Trophoblast cell (in vitro differentiated cells and primary cell): ENCODE measurements at regions not wholly inside any gene's neighbourhood (a gene's known extent, or its start where the extent isn't known, plus 50 kb on each side); places are given as distances from the start of the nearest gene placed in this dataset.

Experiments used
- DNase-seq, 2 donors: peaks; one replicate each; pipeline ENCODE4 v3.0.0-alpha.2; 2016
- H2AFZ ChIP-seq: 2 replicates; pipeline ENCODE4 v1.6.1; 2013; ENCODE audit warnings: low read length, moderate library complexity, mild to moderate bottlenecking; ENCODE audit not compliant: insufficient read depth, poor library complexity
- H2AK5ac ChIP-seq: 2 replicates; pipeline ENCODE4 v1.6.1; 2013; ENCODE audit warnings: mild to moderate bottlenecking, low read length
- H2BK120ac ChIP-seq: 2 replicates; pipeline ENCODE4 v1.6.1; 2013; ENCODE audit warnings: low read length, mild to moderate bottlenecking, moderate library complexity; ENCODE audit not compliant: insufficient read depth, poor library complexity
- H2BK12ac ChIP-seq: 2 replicates; pipeline ENCODE4 v1.6.1; 2013; ENCODE audit warnings: mild to moderate bottlenecking, low read length, moderate library complexity
- H2BK5ac ChIP-seq: 2 replicates; pipeline ENCODE4 v1.6.1; 2013; ENCODE audit warnings: low read length, low read depth, moderate library complexity, mild to moderate bottlenecking; ENCODE audit not compliant: poor library complexity
- H3K14ac ChIP-seq: 2 replicates; pipeline ENCODE4 v1.6.1; 2013; ENCODE audit warnings: mild to moderate bottlenecking, low read length
- H3K18ac ChIP-seq: 2 replicates; pipeline ENCODE4 v1.6.1; 2013; ENCODE audit warnings: mild to moderate bottlenecking, low read length
- H3K23ac ChIP-seq: 2 replicates; pipeline ENCODE4 v1.6.1; 2013; ENCODE audit warnings: low read length
- H3K27ac ChIP-seq: 2 replicates; pipeline ENCODE4 v1.5.1; 2013; ENCODE audit warnings: low read depth, mild to moderate bottlenecking, inconsistent platforms, low read length, moderate library complexity
- H3K27me3 ChIP-seq: 2 replicates; pipeline ENCODE4 v1.6.1; 2013; ENCODE audit warnings: inconsistent platforms, mild to moderate bottlenecking, low read length, moderate library complexity; ENCODE audit not compliant: insufficient read depth
- H3K36me3 ChIP-seq, 2 experiments: 1 replicate in 1 of 2; 2 replicates in 1 of 2; pipeline ENCODE4 v1.6.1; 2013; ENCODE audit warnings: low read length in 2 of 2, mild to moderate bottlenecking in 2 of 2, moderate library complexity in 1 of 2; ENCODE audit not compliant: insufficient read depth in 2 of 2, control insufficient read depth in 1 of 2
- H3K4ac ChIP-seq: 2 replicates; pipeline ENCODE4 v1.6.1; 2013; ENCODE audit warnings: low read depth, mild to moderate bottlenecking, low read length, moderate library complexity
- H3K4me1 ChIP-seq, 2 experiments: 1 replicate in 1 of 2; 2 replicates in 1 of 2; pipeline ENCODE4 v1.6.1; 2013; ENCODE audit warnings: low read length in 2 of 2, mild to moderate bottlenecking in 2 of 2, moderate library complexity in 1 of 2; ENCODE audit not compliant: insufficient read depth in 2 of 2, control insufficient read depth in 1 of 2
- H3K4me2 ChIP-seq: 2 replicates; pipeline ENCODE4 v1.6.1; 2013; ENCODE audit warnings: inconsistent platforms, mild to moderate bottlenecking, low read length, moderate library complexity
- H3K4me3 ChIP-seq: 2 replicates; pipeline ENCODE4 v1.5.1; 2013; ENCODE audit warnings: mild to moderate bottlenecking, low read depth, low read length, inconsistent platforms
- H3K79me1 ChIP-seq: one replicate; pipeline ENCODE4 v1.6.1; 2013; ENCODE audit warnings: low read length
- H3K79me2 ChIP-seq: 2 replicates; pipeline ENCODE4 v1.6.1; 2013; ENCODE audit warnings: low read length, mild to moderate bottlenecking; ENCODE audit not compliant: control insufficient read depth, insufficient read depth, poor library complexity
- H3K9ac ChIP-seq: 2 replicates; pipeline ENCODE4 v1.6.1; 2013; ENCODE audit warnings: mild to moderate bottlenecking, low read length
- H3K9me3 ChIP-seq: 2 replicates; pipeline ENCODE4 v1.6.1; 2013; ENCODE audit warnings: low read depth, mild to moderate bottlenecking, control low read depth, inconsistent platforms, low read length; ENCODE audit not compliant: insufficient read depth
- H4K12ac ChIP-seq: 2 replicates; pipeline ENCODE4 v1.6.1; 2013; ENCODE audit warnings: low read depth, mild to moderate bottlenecking, low read length, moderate library complexity
- H4K8ac ChIP-seq: 2 replicates; pipeline ENCODE4 v1.6.1; 2013; ENCODE audit warnings: low read depth, mild to moderate bottlenecking, low read length, moderate library complexity
- H4K91ac ChIP-seq: one replicate; pipeline ENCODE4 v1.6.1; 2013; ENCODE audit warnings: low read depth, mild to moderate bottlenecking, low read length, moderate library complexity
- WGBS: extraction: QIAGEN DNeasy Blood & Tissue Kit; methylation state at CpG from one replicate; pipeline ENCODE4 v1.1.7; 2013; ENCODE audit warnings: missing lambda C conversion rate; ENCODE audit not compliant: insufficient read length, insufficient coverage; ENCODE audit errors: extremely low coverage; 5-methylcytosine and 5-hydroxymethylcytosine counted together

DNA sequence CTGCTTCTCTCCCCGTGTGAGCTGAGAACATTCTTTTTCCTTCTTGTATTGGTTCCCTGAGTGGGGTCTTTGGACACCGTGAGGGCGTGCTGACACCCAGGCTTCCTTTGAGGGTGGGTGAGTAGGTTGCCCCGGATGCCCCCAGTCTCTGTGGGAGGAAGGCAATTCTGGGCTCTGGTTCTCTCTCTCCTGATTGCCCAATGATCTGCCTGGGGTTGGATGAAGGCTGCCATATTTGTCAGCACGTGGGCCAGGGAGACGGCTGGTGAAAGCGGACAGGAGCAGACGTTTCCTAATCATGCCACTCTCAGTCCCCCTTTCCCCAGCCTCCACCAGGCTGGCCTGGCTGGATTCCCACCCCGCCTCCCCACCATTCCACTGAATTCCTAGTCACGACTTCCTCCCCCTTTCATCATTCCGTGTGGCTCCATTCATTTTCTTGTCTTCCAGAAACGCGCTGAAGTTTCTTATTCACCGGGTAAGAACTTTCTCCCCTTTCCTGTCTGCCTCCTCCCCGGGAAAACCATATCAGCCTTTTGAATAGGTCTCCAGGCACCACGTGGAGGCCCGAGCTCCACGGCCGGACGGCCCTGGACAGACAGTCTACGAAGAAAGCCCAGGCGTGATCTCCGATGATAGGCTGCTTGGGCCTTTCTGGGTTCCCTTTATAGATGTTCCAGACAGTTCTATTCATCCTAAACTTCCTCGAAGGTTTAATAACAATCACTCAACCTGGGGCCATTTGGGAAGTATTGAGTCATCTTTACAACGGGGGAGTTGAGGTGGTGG is 98.7 kb upstream of the NPTX2 start:
- Histone ChIP-seq H2AFZ (no peak overlapping the region), H3K36me3 (no peaks in the 10 kb centered on the region), H3K27ac (no peak overlapping the region), H3K18ac (no peak overlapping the region), H3K9me3 (peaks cover 13% of the 10 kb centered on the region), H3K4me1 (no peaks in the 10 kb centered on the region), H3K14ac (no peak overlapping the region), H4K91ac (no peak overlapping the region), H3K9ac (no peak overlapping the region), H2BK5ac (no peak overlapping the region), H2BK12ac (no peak overlapping the region), H2BK120ac (no peak overlapping the region), H3K4me3 (no peak overlapping the region), H4K12ac (no peak overlapping the region), H2AK5ac (no peak overlapping the region), H3K79me2 (no peaks in the 10 kb centered on the region), H3K79me1 (no peaks in the 10 kb centered on the region), H3K23ac (no peak overlapping the region), H3K4me2 (no peak overlapping the region), H3K27me3 (no peaks in the 10 kb centered on the region), H3K4ac (no peak overlapping the region), H4K8ac (no peak overlapping the region)
- WGBS: no CpG with 5 or more reads among the region's 25 CpGs
- no peak for DNase-seq

DNA sequence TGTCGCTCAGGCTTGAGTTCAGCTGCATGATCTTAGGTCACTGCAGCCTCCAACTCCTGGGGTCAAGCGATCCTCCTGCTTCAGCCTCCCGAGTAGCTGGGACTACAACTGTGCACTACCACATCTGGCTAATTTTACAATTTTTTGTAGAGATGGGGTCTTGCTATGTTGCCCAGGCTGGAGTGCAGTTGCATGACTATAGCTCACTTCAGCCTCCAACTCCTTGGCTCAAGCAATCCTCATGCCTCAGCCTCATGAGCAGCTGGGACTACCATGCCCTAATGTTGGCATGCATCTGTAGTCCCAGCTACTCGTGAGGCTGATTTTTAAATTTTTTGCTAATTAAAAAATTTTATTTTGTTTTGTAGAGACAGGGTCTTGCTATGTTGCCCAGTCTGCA is 101.9 kb upstream of the NPTX2 start:
- no peaks in the 10 kb centered on the region for H3K4me1 ChIP-seq
- no peak overlapping the region for H2BK5ac ChIP-seq
- H3K9ac ChIP-seq: no peak overlapping the region
- no peak overlapping the region for H2AFZ ChIP-seq
- H3K23ac ChIP-seq: no peak overlapping the region
- H3K18ac ChIP-seq: no peak overlapping the region
- no peak overlapping the region for H2AK5ac ChIP-seq
- H2BK12ac ChIP-seq: no peak overlapping the region
- no peaks in the 10 kb centered on the region for H3K79me2 ChIP-seq
- DNase-seq: no peak
- no peaks in the 10 kb centered on the region for H3K79me1 ChIP-seq
- H3K4ac ChIP-seq: no peak overlapping the region
- H4K91ac ChIP-seq: no peak overlapping the region
- no CpG with 5 or more reads among the region's 4 CpGs for WGBS
- H3K27ac ChIP-seq: no peak overlapping the region
- H3K4me3 ChIP-seq: no peak overlapping the region
- H4K8ac ChIP-seq: no peak overlapping the region
- no peak overlapping the region for H3K14ac ChIP-seq
- H2BK120ac ChIP-seq: no peak overlapping the region
- H3K9me3 ChIP-seq: peaks cover 6% of the 10 kb centered on the region
- H3K4me2 ChIP-seq: no peak overlapping the region
- H3K27me3 ChIP-seq: no peaks in the 10 kb centered on the region
- H3K36me3 ChIP-seq: no peaks in the 10 kb centered on the region
- no peak overlapping the region for H4K12ac ChIP-seq

DNA sequence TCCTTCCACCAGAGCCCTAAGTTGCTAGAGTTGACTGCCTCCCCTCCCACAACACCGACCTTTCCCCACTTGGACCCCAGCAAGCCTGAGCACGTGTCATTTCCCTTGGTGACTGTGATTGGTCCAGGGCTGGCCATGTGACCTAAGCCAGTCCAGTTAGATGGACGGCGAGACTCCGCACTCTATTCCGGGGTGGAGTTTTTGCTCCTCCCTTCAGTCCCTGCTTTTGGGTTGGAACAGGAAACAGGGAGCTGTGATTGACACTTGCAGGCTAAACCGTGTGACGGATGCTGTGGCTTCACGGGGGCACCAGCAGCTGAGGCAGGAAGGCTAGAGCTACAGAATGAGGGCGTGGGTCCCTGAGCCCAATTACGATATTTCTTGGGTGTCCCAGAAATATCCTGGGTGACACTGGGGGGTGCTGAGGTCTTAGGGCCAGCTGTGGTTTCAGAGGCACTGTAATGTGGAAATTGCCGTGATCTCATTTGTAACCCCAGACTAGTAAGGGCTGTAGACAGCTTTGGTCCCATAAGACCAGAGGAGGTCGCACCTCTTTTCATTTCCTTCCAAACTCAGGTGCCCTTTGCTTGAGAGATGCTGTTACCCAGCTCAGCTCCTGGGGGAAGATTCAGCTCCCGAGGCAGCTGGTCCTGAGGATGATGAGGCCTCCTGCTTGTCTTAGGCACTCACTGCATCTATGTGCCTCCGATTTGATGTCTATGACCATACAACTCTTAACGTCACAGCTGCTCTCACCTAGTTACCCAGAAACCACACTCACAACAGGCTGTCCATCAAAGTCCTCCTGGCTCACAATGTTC is 102.7 kb upstream of the NPTX2 start:
- no peak overlapping the region for H2AK5ac ChIP-seq
- H4K12ac ChIP-seq: no peak overlapping the region
- H3K4me1 ChIP-seq: no peaks in the 10 kb centered on the region
- H2BK120ac ChIP-seq: no peak overlapping the region
- H3K79me1 ChIP-seq: no peaks in the 10 kb centered on the region
- H3K79me2 ChIP-seq: no peaks in the 10 kb centered on the region
- H2BK12ac ChIP-seq: no peak overlapping the region
- no peak overlapping the region for H2AFZ ChIP-seq
- H3K9me3 ChIP-seq: peaks cover 6% of the 10 kb centered on the region
- WGBS: no CpG with 5 or more reads among the region's 16 CpGs
- H3K23ac ChIP-seq: no peak overlapping the region
- DNase-seq: no peak
- no peak overlapping the region for H2BK5ac ChIP-seq
- H3K4me2 ChIP-seq: no peak overlapping the region
- no peak overlapping the region for H3K4ac ChIP-seq
- no peak overlapping the region for H3K14ac ChIP-seq
- no peak overlapping the region for H3K4me3 ChIP-seq
- no peak overlapping the region for H3K18ac ChIP-seq
- H3K36me3 ChIP-seq: no peaks in the 10 kb centered on the region
- H4K8ac ChIP-seq: no peak overlapping the region
- no peak overlapping the region for H3K9ac ChIP-seq
- H3K27ac ChIP-seq: no peak overlapping the region
- H3K27me3 ChIP-seq: no peaks in the 10 kb centered on the region
- H4K91ac ChIP-seq: no peak overlapping the region

DNA sequence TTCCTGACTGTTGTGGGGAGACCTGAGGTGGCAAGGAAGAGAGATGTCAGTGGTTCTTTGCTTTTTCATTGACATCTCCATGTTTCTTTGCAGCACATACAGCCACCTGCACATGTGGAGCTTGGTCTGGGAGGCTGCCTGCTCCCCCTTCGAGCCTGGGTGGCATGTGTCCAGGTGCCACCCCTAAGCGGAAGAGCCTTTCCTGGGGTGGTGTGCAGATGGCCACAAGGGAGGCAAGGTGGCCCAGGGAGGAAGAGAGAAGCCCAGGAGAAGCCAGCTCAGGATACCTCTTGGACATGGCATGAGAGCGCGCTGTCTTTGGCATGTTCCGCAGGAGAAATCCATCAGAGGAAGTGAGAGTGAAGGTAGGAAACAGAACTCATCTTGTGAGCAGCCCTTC is 105.9 kb upstream of the NPTX2 start:
- Histone ChIP-seq H3K36me3 (no peaks in the 10 kb centered on the region), H2BK12ac (no peak overlapping the region), H3K4me1 (no peaks in the 10 kb centered on the region), H2BK5ac (no peak overlapping the region), H3K4ac (no peak overlapping the region), H3K9me3 (peaks cover 4% of the 10 kb centered on the region), H2BK120ac (no peak overlapping the region), H3K79me2 (no peaks in the 10 kb centered on the region), H4K8ac (no peak overlapping the region), H3K14ac (no peak overlapping the region), H3K18ac (no peak overlapping the region), H3K4me3 (no peak overlapping the region), H3K27me3 (no peaks in the 10 kb centered on the region), H3K27ac (no peak overlapping the region), H3K23ac (no peak overlapping the region), H2AFZ (no peak overlapping the region), H3K4me2 (no peak overlapping the region), H3K9ac (no peak overlapping the region), H4K12ac (no peak overlapping the region), H3K79me1 (no peaks in the 10 kb centered on the region), H2AK5ac (no peak overlapping the region), H4K91ac (no peak overlapping the region)
- no peak for DNase-seq
- WGBS: no CpG with 5 or more reads among the region's 5 CpGs
